ENCODE measurements at regions not wholly inside any gene's neighbourhood (a gene's known extent, or its start where the extent isn't known, plus 50 kb on each side); places are given as distances from the start of the nearest gene placed in this dataset.

DNA sequence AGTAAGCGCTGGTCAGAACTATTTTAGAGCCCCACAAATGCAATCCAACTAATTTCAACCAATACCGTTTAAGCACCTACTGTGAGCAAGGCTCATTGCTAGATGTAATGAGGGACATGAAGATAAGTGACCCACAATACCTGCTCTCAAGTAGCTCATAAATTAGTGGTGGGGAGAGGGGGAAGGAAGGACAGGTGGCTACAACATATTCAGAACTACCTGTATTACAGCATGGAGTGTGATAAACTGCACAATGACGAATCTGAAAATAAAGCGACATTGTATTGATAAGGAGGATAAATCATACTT, 311.6 kb upstream of the DIAPH2 start:
- TF ChIP-seq CTCF (IDR thresholded peaks at IDR 0.05) (no peak), POLR2A (IDR thresholded peaks at IDR 0.05) (no peak)

All from testis (tissue), 2 donors.